ENCODE measurements at regions not wholly inside any gene's neighbourhood (a gene's known extent, or its start where the extent isn't known, plus 50 kb on each side); places are given as distances from the start of the nearest gene placed in this dataset.

- in situ Hi-C loops (cut with HindIII; ENCODE audit: extremely low pct_ligation_motif_present, low pct_unique_long_range_greater_than_20kb) = no loop called here
- no peaks in the 10 kb centered on the region for H3K27me3 ChIP-seq (ENCODE audit: control insufficient read depth in 1 of 2, insufficient read depth in 2 of 2, low read length in 2 of 2)
- WGBS (ENCODE audit: low lambda C conversion rate) = 1% methylated on average over 2 of the region's 2 CpGs
- CTCF ChIA-PET (ENCODE audit: low intra/inter-chr PET ratio, low total read pairs) = no interaction called here
- no peaks in the 10 kb centered on the region for H4K20me1 ChIP-seq (ENCODE audit: insufficient read depth, low read length)
- no peak overlapping the region for H3K4me2 ChIP-seq (ENCODE audit: low read depth, low read length)
- ATAC-seq (no peak), FAIRE-seq (no peak), DNase-seq (ENCODE audit: low spot score) (no peak)
- H3K27ac ChIP-seq (ENCODE audit: extremely low read length, insufficient read depth, low read length) = no peak overlapping the region
- no peaks in the 10 kb centered on the region for H3K79me2 ChIP-seq (ENCODE audit: insufficient read depth, low read length)
- H3K9me3 ChIP-seq (ENCODE audit: low read length) = 0 out of 2 replicates have a peak, but pooled peaks cover 5% of the 10 kb centered on the region
- POLR2A ChIA-PET = no interaction called here
- no peaks in the 10 kb centered on the region for H3K36me3 ChIP-seq (replicated peaks in 1 of 2; ENCODE audit: control insufficient read depth in 1 of 2, insufficient read depth in 2 of 2, low read length in 2 of 2)
- no TSS peak for BruUV-seq (replicated peaks)
- H3K4me3 ChIP-seq (replicated peaks in 1 of 3; ENCODE audit: insufficient read depth in 1 of 3, low read depth in 2 of 3, low read length in 3 of 3) = no peak overlapping the region
- no peaks in the 10 kb centered on the region for H3K4me1 ChIP-seq (ENCODE audit: insufficient read depth, low read length)
- H3K9ac ChIP-seq (ENCODE audit: insufficient read depth, low read depth, low read length) = no peak overlapping the region
- H2AFZ ChIP-seq (ENCODE audit: low read length) = no peak overlapping the region
- intact Hi-C loops (cut with micrococcal nuclease; ENCODE audit: unreplicated experiment) = no loop called here
- TF ChIP-seq TBL1XR1 (IDR thresholded peaks at IDR 0.05; ENCODE audit: borderline replicate concordance, low read length, partially characterized antibody) (no peak), AFF4 (CRISPR knock-in tag; IDR thresholded peaks at IDR 0.05) (no peak), FOSL1 (CRISPR knock-in tag; IDR thresholded peaks at IDR 0.05; ENCODE audit: borderline replicate concordance) (no peak), MYNN (CRISPR knock-in tag; IDR thresholded peaks at IDR 0.05; ENCODE audit: low read depth) (no peak), ARID5B (CRISPR knock-in tag; IDR thresholded peaks at IDR 0.05) (no peak), XRCC5 (optimal IDR thresholded peaks at IDR 0.05; ENCODE audit: low read length) (no peak), ZNF460 (CRISPR knock-in tag; IDR thresholded peaks at IDR 0.05; ENCODE audit: borderline replicate concordance) (no peak), ZHX1 (CRISPR knock-in tag; IDR thresholded peaks at IDR 0.05; ENCODE audit: low read depth) (no peak), SMYD3 (CRISPR knock-in tag; IDR thresholded peaks at IDR 0.05) (no peak), DNMT3B (CRISPR knock-in tag; conservative IDR thresholded peaks at IDR 0.05) (no peak), GRHL1 (CRISPR knock-in tag; conservative IDR thresholded peaks at IDR 0.05) (no peak)
Measured at GRCh38 chr14:44286201-44286600, 220.9 kb downstream of the FSCB start.
